ENCODE measurements at regions not wholly inside any gene's neighbourhood (a gene's known extent, or its start where the extent isn't known, plus 50 kb on each side); places are given as distances from the start of the nearest gene placed in this dataset.

GRCh38 chr3:61378311-61378710 lies 127.1 kb upstream of the FHIT start:
- TF ChIP-seq, protein P1, sequence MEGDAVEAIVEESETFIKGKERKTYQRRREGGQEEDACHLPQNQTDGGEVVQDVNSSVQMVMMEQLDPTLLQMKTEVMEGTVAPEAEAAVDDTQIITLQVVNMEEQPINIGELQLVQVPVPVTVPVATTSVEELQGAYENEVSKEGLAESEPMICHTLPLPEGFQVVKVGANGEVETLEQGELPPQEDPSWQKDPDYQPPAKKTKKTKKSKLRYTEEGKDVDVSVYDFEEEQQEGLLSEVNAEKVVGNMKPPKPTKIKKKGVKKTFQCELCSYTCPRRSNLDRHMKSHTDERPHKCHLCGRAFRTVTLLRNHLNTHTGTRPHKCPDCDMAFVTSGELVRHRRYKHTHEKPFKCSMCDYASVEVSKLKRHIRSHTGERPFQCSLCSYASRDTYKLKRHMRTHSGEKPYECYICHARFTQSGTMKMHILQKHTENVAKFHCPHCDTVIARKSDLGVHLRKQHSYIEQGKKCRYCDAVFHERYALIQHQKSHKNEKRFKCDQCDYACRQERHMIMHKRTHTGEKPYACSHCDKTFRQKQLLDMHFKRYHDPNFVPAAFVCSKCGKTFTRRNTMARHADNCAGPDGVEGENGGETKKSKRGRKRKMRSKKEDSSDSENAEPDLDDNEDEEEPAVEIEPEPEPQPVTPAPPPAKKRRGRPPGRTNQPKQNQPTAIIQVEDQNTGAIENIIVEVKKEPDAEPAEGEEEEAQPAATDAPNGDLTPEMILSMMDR (IDR thresholded peaks at IDR 0.05), result no peak
- no peak for TF ChIP-seq POLR2A (IDR thresholded peaks at IDR 0.05)
